H7 (cell line): ENCODE measurements at regions not wholly inside any gene's neighbourhood (a gene's known extent, or its start where the extent isn't known, plus 50 kb on each side); places are given as distances from the start of the nearest gene placed in this dataset.

Experiments
- DNase-seq: peaks from one replicate; pipeline ENCODE4 v3.0.0; 2012
- H3K27me3 ChIP-seq: 2 replicates; pipeline ENCODE4 v1.6.0; 2011; ENCODE audit warnings: mild to moderate bottlenecking, low read length; ENCODE audit not compliant: control insufficient read depth, insufficient read depth
- H3K36me3 ChIP-seq: replicated peaks from 2 replicates; pipeline ENCODE4 v1.5.1; 2011; ENCODE audit warnings: low read length; ENCODE audit not compliant: control insufficient read depth, insufficient read depth
- H3K4me3 ChIP-seq: 2 replicates; pipeline ENCODE4 v1.5.1; 2011; ENCODE audit warnings: low read depth, mild to moderate bottlenecking, control low read depth, low read length, moderate library complexity; ENCODE audit not compliant: insufficient read depth

DNA sequence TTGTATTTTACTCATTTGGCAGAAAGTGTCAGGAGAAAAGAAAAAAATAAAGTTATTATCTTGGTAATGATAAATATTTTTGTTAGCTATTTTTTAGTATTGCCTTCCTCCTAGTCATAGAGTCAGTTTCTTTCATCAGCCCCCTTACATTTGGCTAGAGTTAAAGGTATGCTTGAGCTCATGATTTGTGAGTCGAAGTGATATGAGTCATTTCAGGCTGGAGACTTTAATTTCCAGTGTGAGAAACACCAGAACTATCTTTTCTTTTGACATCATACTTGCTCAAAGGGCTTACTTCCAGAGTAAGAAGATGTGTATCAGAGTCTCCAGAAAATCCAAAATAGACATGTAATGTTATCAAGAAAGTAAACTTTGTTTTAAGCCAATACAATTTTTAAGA is 746.7 kb upstream of the TYRP1 start:
- H3K27me3 ChIP-seq = no peaks in the 10 kb centered on the region
- H3K4me3 ChIP-seq = no peak overlapping the region
- no peak for DNase-seq
- H3K36me3 ChIP-seq = no peaks in the 10 kb centered on the region

DNA sequence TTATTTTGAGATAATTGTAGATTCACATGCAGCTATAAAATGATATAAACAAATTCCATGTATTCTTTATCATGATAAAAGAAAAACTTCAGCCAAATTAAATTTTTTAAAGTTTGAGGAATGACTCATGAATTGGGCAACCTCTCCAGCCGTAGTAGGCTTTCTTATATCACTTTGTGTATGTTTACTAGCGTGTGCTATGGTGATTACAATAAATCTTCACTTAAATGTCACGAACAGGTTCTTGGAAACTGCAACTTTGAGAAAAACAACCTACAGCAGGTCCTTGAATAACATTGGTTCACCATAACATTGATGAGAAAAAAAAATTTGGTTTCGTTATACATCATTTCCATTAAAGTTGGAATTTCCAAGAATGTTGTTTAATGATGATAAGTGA is 730.9 kb upstream of the TYRP1 start:
- no peak for DNase-seq
- H3K27me3 ChIP-seq = no peaks in the 10 kb centered on the region
- H3K36me3 ChIP-seq = no peaks in the 10 kb centered on the region
- H3K4me3 ChIP-seq = no peak overlapping the region

DNA sequence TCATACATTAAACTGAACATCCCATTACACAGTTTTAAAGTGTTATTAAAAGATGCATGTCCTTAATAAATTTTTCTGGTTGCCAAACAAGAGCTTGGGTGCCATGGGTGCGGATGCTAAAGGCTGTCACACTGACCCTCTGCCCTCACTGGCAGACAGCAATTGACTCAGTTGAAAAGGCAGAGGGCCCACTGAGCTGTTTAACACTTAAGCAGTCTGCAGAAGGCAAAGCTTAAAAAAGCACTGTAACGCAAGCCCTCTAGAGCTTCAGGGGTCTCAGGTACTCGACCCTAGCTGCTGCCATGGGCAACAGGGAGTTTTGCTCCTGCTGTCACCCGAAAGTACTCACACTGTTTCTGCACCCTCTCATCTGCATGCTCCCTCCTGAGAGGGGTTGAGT is 726.4 kb upstream of the TYRP1 start:
- H3K4me3 ChIP-seq = no peak overlapping the region
- H3K27me3 ChIP-seq = no peaks in the 10 kb centered on the region
- H3K36me3 ChIP-seq = no peaks in the 10 kb centered on the region
- no peak for DNase-seq

DNA sequence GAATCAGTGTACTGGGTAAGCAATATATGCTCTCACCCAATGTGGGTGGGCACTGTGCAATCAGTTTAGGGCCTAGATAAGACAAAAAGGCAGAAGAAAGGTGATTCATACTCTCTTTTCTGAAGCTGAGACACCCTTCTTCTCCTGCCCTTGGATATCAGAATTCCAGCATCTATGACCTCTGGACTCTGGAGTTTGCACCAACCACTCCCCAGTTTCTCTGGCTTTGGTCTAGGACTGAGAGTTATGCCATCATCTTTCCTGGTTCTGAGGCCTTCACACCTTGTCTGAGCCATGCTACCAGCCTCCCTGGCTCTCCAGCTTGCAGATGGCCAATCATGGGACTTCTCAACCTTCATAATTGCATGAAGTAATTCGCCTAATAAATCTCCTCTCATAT is 724.6 kb upstream of the TYRP1 start:
- no peaks in the 10 kb centered on the region for H3K36me3 ChIP-seq
- no peaks in the 10 kb centered on the region for H3K27me3 ChIP-seq
- DNase-seq = no peak
- no peak overlapping the region for H3K4me3 ChIP-seq

GRCh38 chr9:11973011-11973410 is 720.2 kb upstream of the TYRP1 start:
- no peak for DNase-seq
- Histone ChIP-seq H3K4me3 (no peak overlapping the region), H3K27me3 (no peaks in the 10 kb centered on the region), H3K36me3 (no peaks in the 10 kb centered on the region)

GRCh38 chr9:11973511-11973910 is 719.7 kb upstream of the TYRP1 start:
- no peaks in the 10 kb centered on the region for H3K27me3 ChIP-seq
- DNase-seq = no peak
- H3K4me3 ChIP-seq = no peak overlapping the region
- no peaks in the 10 kb centered on the region for H3K36me3 ChIP-seq

GRCh38 chr9:11992866-11993265 is 700.3 kb upstream of the TYRP1 start:
- no peaks in the 10 kb centered on the region for H3K27me3 ChIP-seq
- no peak for DNase-seq
- no peak overlapping the region for H3K4me3 ChIP-seq
- no peaks in the 10 kb centered on the region for H3K36me3 ChIP-seq

- no peaks in the 10 kb centered on the region for H3K36me3 ChIP-seq
- no peaks in the 10 kb centered on the region for H3K27me3 ChIP-seq
- H3K4me3 ChIP-seq = no peak overlapping the region
- DNase-seq = no peak
Measured at GRCh38 chr9:12014488-12014887, 678.7 kb upstream of the TYRP1 start.

GRCh38 chr9:12054235-12054634 is 639.0 kb upstream of the TYRP1 start:
- no peak for DNase-seq
- H3K4me3 ChIP-seq = no peak overlapping the region
- H3K36me3 ChIP-seq = no peaks in the 10 kb centered on the region
- H3K27me3 ChIP-seq = no peaks in the 10 kb centered on the region

GRCh38 chr9:12056874-12057273 is 636.3 kb upstream of the TYRP1 start:
- Histone ChIP-seq H3K27me3 (no peaks in the 10 kb centered on the region), H3K4me3 (no peak overlapping the region), H3K36me3 (no peaks in the 10 kb centered on the region)
- DNase-seq = no peak

GRCh38 chr9:12060067-12060466 is 633.1 kb upstream of the TYRP1 start:
- H3K36me3 ChIP-seq = no peaks in the 10 kb centered on the region
- H3K4me3 ChIP-seq = no peak overlapping the region
- no peaks in the 10 kb centered on the region for H3K27me3 ChIP-seq

DNA sequence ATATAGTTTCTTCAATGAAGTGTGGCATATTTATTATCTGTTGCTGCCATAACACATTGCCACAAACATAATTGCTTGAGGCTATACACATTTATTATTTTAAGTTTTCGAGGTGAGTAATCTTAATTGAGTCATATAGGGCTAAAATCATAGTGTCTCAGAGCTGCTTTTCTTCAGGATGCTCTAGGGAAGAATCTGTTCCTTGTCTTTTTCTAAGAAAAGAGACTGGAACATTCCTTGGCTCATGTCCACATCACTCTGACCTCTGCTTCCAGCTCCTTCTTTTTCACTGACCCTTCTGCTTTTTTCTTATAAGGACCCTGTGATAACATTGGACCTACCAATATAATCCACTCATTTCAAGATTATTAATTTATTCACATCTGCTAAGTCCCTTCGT is 632.4 kb upstream of the TYRP1 start:
- H3K27me3 ChIP-seq = no peaks in the 10 kb centered on the region
- no peak overlapping the region for H3K4me3 ChIP-seq
- H3K36me3 ChIP-seq = no peaks in the 10 kb centered on the region

More at GRCh38 chr9:12060067-12060466, 633.1 kb upstream of the TYRP1 start:
- DNase-seq = no peak

GRCh38 chr9:12065050-12065449 is 628.1 kb upstream of the TYRP1 start:
- Histone ChIP-seq H3K27me3 (no peaks in the 10 kb centered on the region), H3K36me3 (no peaks in the 10 kb centered on the region), H3K4me3 (no peak overlapping the region)
- DNase-seq = no peak

More for the DNA sequence above, 632.4 kb upstream of the TYRP1 start:
- DNase-seq = no peak

GRCh38 chr9:12065686-12066085 is 627.5 kb upstream of the TYRP1 start:
- no peak for DNase-seq
- Histone ChIP-seq H3K36me3 (no peaks in the 10 kb centered on the region), H3K27me3 (no peaks in the 10 kb centered on the region), H3K4me3 (no peak overlapping the region)

DNA sequence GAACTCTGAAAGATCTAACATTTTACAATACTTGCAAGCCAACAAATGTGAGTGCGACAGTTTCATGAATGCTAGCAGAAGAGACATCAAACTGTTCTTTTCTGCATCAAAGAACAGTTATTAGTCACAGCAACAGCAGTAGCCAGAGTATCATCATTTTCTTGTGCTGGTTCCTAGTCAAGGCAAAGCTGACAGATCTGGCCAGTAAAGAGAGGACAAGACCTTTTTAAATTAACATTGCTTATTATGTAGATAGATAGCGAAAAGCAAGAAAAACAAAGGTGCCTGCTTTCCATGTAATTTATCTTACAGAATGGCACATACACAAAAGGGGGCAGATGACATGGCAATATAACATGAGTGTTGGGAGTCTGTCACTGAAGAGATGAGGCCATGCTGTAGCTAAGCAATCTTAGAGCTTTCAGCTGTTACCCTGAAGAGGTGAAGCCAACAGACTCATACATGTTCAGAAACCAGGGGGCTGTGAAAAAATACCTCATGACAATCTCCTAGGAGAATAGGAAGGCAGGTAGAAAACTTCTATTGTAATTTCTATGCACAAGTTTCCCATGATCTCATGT is 626.6 kb upstream of the TYRP1 start:
- Histone ChIP-seq H3K27me3 (no peaks in the 10 kb centered on the region), H3K4me3 (no peak overlapping the region), H3K36me3 (no peaks in the 10 kb centered on the region)
- no peak for DNase-seq

DNA sequence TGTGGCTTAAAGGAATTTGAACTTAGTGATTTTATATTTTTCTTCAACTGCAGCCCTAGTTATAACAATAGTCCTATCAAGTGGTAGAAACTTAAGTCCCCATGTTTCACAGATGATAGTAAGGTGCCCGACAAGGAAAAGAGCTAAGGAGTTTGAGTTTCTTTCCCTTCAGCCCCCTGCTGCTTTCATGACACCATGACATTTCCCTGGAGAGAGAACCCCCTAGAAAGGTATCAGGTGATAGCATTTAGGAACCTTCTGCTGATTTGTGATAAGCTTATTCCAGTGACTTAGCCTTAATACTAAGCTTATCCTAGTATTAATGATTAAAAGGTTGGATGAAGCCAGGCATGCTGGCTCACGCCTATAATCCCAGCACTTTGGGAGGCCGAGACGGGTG is 623.8 kb upstream of the TYRP1 start:
- Histone ChIP-seq H3K4me3 (no peak overlapping the region), H3K27me3 (no peaks in the 10 kb centered on the region), H3K36me3 (no peaks in the 10 kb centered on the region)
- no peak for DNase-seq
